ENCODE measurements at regions not wholly inside any gene's neighbourhood (a gene's known extent, or its start where the extent isn't known, plus 50 kb on each side); places are given as distances from the start of the nearest gene placed in this dataset.

GRCh38 chr10:3532644-3533043, 252.4 kb downstream of the KLF6 start:
- ATAC-seq: peak; percentile 94
- Histone ChIP-seq H3K4me1 (ENCODE audit: insufficient read depth, low read length) (peaks cover 39% of the 10 kb centered on the region), H3K27me3 (ENCODE audit: low read length) (no peaks in the 10 kb centered on the region), H3K9ac (ENCODE audit: low read length) (peak overlapping the region; percentile 82), H3F3A (ENCODE audit: low read length, unreplicated experiment) (no peaks in the 10 kb centered on the region), H3K4me3 (ENCODE audit: low read length) (peak overlapping the region; percentile 56; the same call in 1 of the 2 replicates), H3K9me3 (ENCODE audit: low read length) (no peaks in the 10 kb centered on the region), H4K20me1 (ENCODE audit: low read length) (no peaks in the 10 kb centered on the region), H3K27ac (ENCODE audit: low read length) (peak overlapping the region; percentile 95), H3K4me2 (ENCODE audit: low read length) (peak overlapping the region; percentile 83), H3K36me3 (ENCODE audit: low read depth, low read length) (no peaks in the 10 kb centered on the region), H2AFZ (ENCODE audit: low read length) (peak overlapping the region; percentile 43; the same call in 1 of the 2 replicates), H3K9me2 (replicated peaks; ENCODE audit: low read length) (no peaks in the 10 kb centered on the region), H3K79me2 (ENCODE audit: low read length) (no peaks in the 10 kb centered on the region)
- TF ChIP-seq CTCF (conservative IDR thresholded peaks at IDR 0.05; ENCODE audit: low read depth, low read length) (no peak), EZH2 (IDR thresholded peaks at IDR 0.05; ENCODE audit: low read length, unreplicated experiment) (no peak), EZH2phosphoT487 (IDR thresholded peaks at IDR 0.05; ENCODE audit: borderline replicate concordance, low read length) (no peak)
- no TSS peak for BruUV-seq (replicated peaks)
- peak; percentile 67 for DNase-seq
- ChIA-PET CTCF (no interaction called here), POLR2A (ENCODE audit: unreplicated experiment) (interaction anchor here (0.6 kb wide), 1 partner anchor 284 kb away, joined by 6 read pairs; no protein-coding TSS in a partner anchor)
- intact Hi-C loops (cut with micrococcal nuclease): loop anchor here (5.0 to 10.0 kb wide), 2 partner anchors 230 to 522 kb away; no protein-coding TSS in a partner anchor

GRCh38 chr10:3531670-3532069, 253.3 kb downstream of the KLF6 start:
- Histone ChIP-seq H3K4me1 (ENCODE audit: insufficient read depth, low read length) (peaks cover 39% of the 10 kb centered on the region), H2AFZ (ENCODE audit: low read length) (no peak overlapping the region), H4K20me1 (ENCODE audit: low read length) (no peaks in the 10 kb centered on the region), H3K79me2 (ENCODE audit: low read length) (no peaks in the 10 kb centered on the region), H3K27ac (ENCODE audit: low read length) (no peak overlapping the region), H3K4me3 (ENCODE audit: low read length) (no peak overlapping the region), H3K9ac (ENCODE audit: low read length) (no peak overlapping the region), H3F3A (ENCODE audit: low read length, unreplicated experiment) (no peaks in the 10 kb centered on the region), H3K27me3 (ENCODE audit: low read length) (no peaks in the 10 kb centered on the region), H3K9me3 (ENCODE audit: low read length) (no peaks in the 10 kb centered on the region), H3K4me2 (ENCODE audit: low read length) (no peak overlapping the region), H3K36me3 (ENCODE audit: low read depth, low read length) (no peaks in the 10 kb centered on the region), H3K9me2 (replicated peaks; ENCODE audit: low read length) (no peaks in the 10 kb centered on the region)
- POLR2A ChIA-PET (ENCODE audit: unreplicated experiment): no interaction called here
- no TSS peak for BruUV-seq (replicated peaks)
- CTCF ChIA-PET: no interaction called here
- intact Hi-C loops (cut with micrococcal nuclease): loop anchor here (5.0 to 10.0 kb wide), 2 partner anchors 231 to 523 kb away; no protein-coding TSS in a partner anchor
- DNase-seq (no peak), ATAC-seq (no peak)
- TF ChIP-seq EZH2phosphoT487 (IDR thresholded peaks at IDR 0.05; ENCODE audit: borderline replicate concordance, low read length) (no peak), CTCF (conservative IDR thresholded peaks at IDR 0.05; ENCODE audit: low read depth, low read length) (no peak), EZH2 (IDR thresholded peaks at IDR 0.05; ENCODE audit: low read length, unreplicated experiment) (no peak)

All from PC-3 (cell line).